ENCODE measurements at regions not wholly inside any gene's neighbourhood (a gene's known extent, or its start where the extent isn't known, plus 50 kb on each side); places are given as distances from the start of the nearest gene placed in this dataset.

GRCh38 chr6:105642708-105643107 is 239.8 kb upstream of the PREP start:
- TF ChIP-seq EZH2phosphoT487 (IDR thresholded peaks at IDR 0.05; ENCODE audit: borderline replicate concordance, low read depth, low read length), result no peak
- TF ChIP-seq CTCF (conservative IDR thresholded peaks at IDR 0.05; ENCODE audit: low read length), result no peak

All from OCI-LY7 (cell line).